ENCODE measurements at regions not wholly inside any gene's neighbourhood (a gene's known extent, or its start where the extent isn't known, plus 50 kb on each side); places are given as distances from the start of the nearest gene placed in this dataset.
"Not testable (repeated sequence)": the region's sequence is repeated elsewhere in the genome, so short reads cannot be mapped to it uniquely, and the experiment has no call there.

DNA sequence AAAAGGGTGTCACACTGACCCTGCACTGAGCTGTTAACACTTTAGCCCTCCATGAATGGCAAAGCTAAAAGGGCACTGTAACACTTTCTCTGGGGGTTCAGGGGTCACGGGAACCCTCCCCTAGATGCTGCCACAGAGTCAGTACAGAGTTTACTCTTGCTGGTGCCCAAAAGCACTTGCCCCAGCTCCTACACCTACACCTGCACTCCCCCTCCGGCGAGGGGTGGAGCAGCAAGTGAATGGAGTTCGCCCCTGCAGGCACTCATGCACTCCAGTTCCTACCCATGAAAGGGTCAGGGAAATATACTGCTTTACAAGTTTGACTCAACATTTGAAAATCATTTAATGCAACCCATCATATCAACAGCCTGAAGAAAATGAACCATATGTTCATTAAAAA is 355.7 kb upstream of the SPATA31A3 start:
- H3K36me3 ChIP-seq (ENCODE audit: control insufficient read depth, insufficient read depth, low read length); H3K4me2 ChIP-seq (ENCODE audit: insufficient read depth, low read length); H3K27me3 ChIP-seq (ENCODE audit: control insufficient read depth in 2 of 2, insufficient read depth in 2 of 2, low read length in 2 of 2); FAIRE-seq; BruUV-seq (replicated peaks); in situ Hi-C loops (cut with MboI); H3K9ac ChIP-seq (ENCODE audit: insufficient read depth in 1 of 2, low read depth in 2 of 2, low read length in 2 of 2); H3K4me3 ChIP-seq; H4K20me1 ChIP-seq (replicated peaks; ENCODE audit: control insufficient read depth, insufficient read depth, low read length); POLR2A ChIA-PET; DNase-seq (ENCODE audit: extremely low read depth in 1 of 4, low spot score in 3 of 4); H3K9me1 ChIP-seq (ENCODE audit: control insufficient read depth, insufficient read depth, low read length); H3K9me3 ChIP-seq (replicated peaks; ENCODE audit: control insufficient read depth, insufficient read depth, low read depth, low read length); ATAC-seq; intact Hi-C loops (cut with micrococcal nuclease); H3K4me1 ChIP-seq (replicated peaks in 1 of 2; ENCODE audit: control insufficient read depth in 2 of 2, insufficient read depth in 2 of 2, low read length in 2 of 2); H3K79me2 ChIP-seq (ENCODE audit: control insufficient read depth, insufficient read depth, low read length); H2AFZ ChIP-seq (ENCODE audit: low read depth, low read length); CTCF ChIA-PET (ENCODE audit: low intra/inter-chr PET ratio); H3K27ac ChIP-seq (ENCODE audit: extremely low read depth, low read depth, low read length): not testable (repeated sequence)
- WGBS (ENCODE audit: insufficient coverage, low coverage, missing lambda C conversion rate) = 80% methylated on average over 1 of the region's 4 CpGs

DNA sequence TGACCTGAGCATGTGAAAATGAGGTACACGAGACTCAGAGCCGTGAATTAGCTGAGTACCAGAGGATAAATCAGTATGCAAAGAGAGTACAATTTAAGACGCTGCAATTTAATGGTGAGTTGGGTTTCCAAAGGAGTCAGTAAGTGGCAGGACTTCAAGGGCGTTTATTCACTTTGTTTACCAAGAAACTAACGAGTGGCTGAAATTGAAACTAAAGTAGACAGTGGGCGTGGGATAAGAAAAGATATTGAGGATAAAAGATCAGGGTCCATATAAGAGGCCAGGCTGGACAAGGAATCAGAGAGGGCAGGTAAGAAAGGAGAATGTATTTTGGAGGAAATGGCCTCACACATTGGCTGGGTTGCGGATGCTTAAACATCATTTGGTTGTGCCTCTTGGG is 346.9 kb upstream of the SPATA31A3 start:
- WGBS (ENCODE audit: insufficient coverage, low coverage, missing lambda C conversion rate) = no CpG with 5 or more reads among the region's 7 CpGs
- not testable (repeated sequence) for FAIRE-seq; H4K20me1 ChIP-seq (replicated peaks; ENCODE audit: control insufficient read depth, insufficient read depth, low read length)

DNA sequence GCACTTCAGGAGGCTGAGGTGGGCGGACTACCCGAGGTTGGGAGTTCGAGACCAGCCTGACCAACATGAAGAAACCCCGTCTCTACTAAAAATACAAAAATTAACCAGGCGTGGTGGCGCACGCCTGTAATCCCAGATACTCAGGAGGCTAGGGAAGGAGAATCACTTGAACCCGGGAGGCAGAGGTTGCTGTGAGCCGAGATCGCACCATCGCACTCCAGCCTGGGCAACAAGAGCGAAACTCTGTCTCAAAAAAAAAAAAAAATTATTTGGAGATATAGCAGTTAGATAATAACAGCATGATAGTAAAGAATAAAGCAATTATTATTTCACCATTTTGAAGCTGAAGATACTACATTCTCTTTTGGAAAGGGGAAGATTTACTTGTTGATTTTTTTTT is 345.9 kb upstream of the SPATA31A3 start:
- H3K9me1 ChIP-seq (ENCODE audit: control insufficient read depth, insufficient read depth, low read length); H3K4me3 ChIP-seq; intact Hi-C loops (cut with micrococcal nuclease); H3K9ac ChIP-seq (ENCODE audit: insufficient read depth in 1 of 2, low read depth in 2 of 2, low read length in 2 of 2); H3K27ac ChIP-seq (ENCODE audit: extremely low read depth, low read depth, low read length); BruUV-seq (replicated peaks); POLR2A ChIA-PET; in situ Hi-C loops (cut with MboI); H3K79me2 ChIP-seq (ENCODE audit: control insufficient read depth, insufficient read depth, low read length); ATAC-seq; H4K20me1 ChIP-seq (replicated peaks; ENCODE audit: control insufficient read depth, insufficient read depth, low read length); H3K36me3 ChIP-seq (ENCODE audit: control insufficient read depth, insufficient read depth, low read length); H3K4me1 ChIP-seq (replicated peaks in 1 of 2; ENCODE audit: control insufficient read depth in 2 of 2, insufficient read depth in 2 of 2, low read length in 2 of 2); CTCF ChIA-PET (ENCODE audit: low intra/inter-chr PET ratio); DNase-seq (ENCODE audit: extremely low read depth in 1 of 4, low spot score in 3 of 4); H3K9me3 ChIP-seq (replicated peaks; ENCODE audit: control insufficient read depth, insufficient read depth, low read depth, low read length); H3K27me3 ChIP-seq (ENCODE audit: control insufficient read depth in 2 of 2, insufficient read depth in 2 of 2, low read length in 2 of 2); H2AFZ ChIP-seq (ENCODE audit: low read depth, low read length); FAIRE-seq; H3K4me2 ChIP-seq (ENCODE audit: insufficient read depth, low read length): not testable (repeated sequence)
- no CpG with 5 or more reads among the region's 12 CpGs for WGBS (ENCODE audit: insufficient coverage, low coverage, missing lambda C conversion rate)

More for the DNA sequence above, 346.9 kb upstream of the SPATA31A3 start:
- H3K4me1 ChIP-seq (replicated peaks in 1 of 2; ENCODE audit: control insufficient read depth in 2 of 2, insufficient read depth in 2 of 2, low read length in 2 of 2); H3K4me3 ChIP-seq; H3K79me2 ChIP-seq (ENCODE audit: control insufficient read depth, insufficient read depth, low read length); BruUV-seq (replicated peaks); DNase-seq (ENCODE audit: extremely low read depth in 1 of 4, low spot score in 3 of 4); H3K36me3 ChIP-seq (ENCODE audit: control insufficient read depth, insufficient read depth, low read length); H2AFZ ChIP-seq (ENCODE audit: low read depth, low read length); H3K4me2 ChIP-seq (ENCODE audit: insufficient read depth, low read length); H3K27ac ChIP-seq (ENCODE audit: extremely low read depth, low read depth, low read length); ATAC-seq; in situ Hi-C loops (cut with MboI); POLR2A ChIA-PET; H3K9me3 ChIP-seq (replicated peaks; ENCODE audit: control insufficient read depth, insufficient read depth, low read depth, low read length); intact Hi-C loops (cut with micrococcal nuclease); CTCF ChIA-PET (ENCODE audit: low intra/inter-chr PET ratio); H3K27me3 ChIP-seq (ENCODE audit: control insufficient read depth in 2 of 2, insufficient read depth in 2 of 2, low read length in 2 of 2); H3K9ac ChIP-seq (ENCODE audit: insufficient read depth in 1 of 2, low read depth in 2 of 2, low read length in 2 of 2); H3K9me1 ChIP-seq (ENCODE audit: control insufficient read depth, insufficient read depth, low read length): not testable (repeated sequence)

DNA sequence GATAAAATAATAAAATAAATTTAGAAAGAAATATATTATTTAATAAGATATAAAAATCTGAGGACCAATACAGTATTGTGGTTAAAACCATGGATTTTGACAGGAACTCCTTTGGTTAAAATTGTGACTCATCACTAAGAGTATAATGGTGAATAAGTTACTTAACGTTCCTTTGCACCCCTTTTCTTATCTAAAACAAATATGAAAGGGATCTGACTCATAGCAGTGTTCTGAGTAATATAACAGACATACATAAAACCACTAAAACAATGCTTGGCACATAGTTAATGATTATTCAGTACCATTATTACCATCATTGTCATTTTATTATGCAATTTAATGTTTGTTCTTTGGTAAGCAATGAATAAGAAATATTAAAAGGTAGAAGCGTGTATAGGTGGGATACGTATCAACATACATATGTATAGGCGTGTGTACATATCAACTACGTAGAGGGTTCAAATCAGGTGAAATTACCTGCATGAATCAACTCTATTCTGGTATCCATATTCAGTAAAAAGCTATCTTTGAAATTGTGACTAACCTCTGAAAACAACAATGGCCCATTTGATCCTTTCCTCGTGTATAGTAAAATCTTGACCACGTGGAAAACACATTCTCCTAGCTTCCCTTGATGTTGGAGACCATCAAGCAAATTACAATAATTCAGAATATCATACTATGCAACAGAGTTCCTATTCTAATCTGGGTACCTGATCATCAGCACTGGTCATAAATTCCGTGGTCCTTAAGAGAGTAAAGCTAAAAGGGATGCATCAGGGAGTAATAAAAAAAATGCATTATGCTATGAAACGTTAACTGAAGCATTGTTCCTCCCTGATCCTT is 342.6 kb upstream of the SPATA31A3 start:
- DNase-seq (ENCODE audit: extremely low read depth in 1 of 4, low spot score in 3 of 4); in situ Hi-C loops (cut with MboI); CTCF ChIA-PET (ENCODE audit: low intra/inter-chr PET ratio); FAIRE-seq; H3K4me1 ChIP-seq (replicated peaks in 1 of 2; ENCODE audit: control insufficient read depth in 2 of 2, insufficient read depth in 2 of 2, low read length in 2 of 2); POLR2A ChIA-PET; H3K27me3 ChIP-seq (ENCODE audit: control insufficient read depth in 2 of 2, insufficient read depth in 2 of 2, low read length in 2 of 2); BruUV-seq (replicated peaks); H3K9me1 ChIP-seq (ENCODE audit: control insufficient read depth, insufficient read depth, low read length); H3K79me2 ChIP-seq (ENCODE audit: control insufficient read depth, insufficient read depth, low read length); H3K27ac ChIP-seq (ENCODE audit: extremely low read depth, low read depth, low read length); intact Hi-C loops (cut with micrococcal nuclease); H3K4me2 ChIP-seq (ENCODE audit: insufficient read depth, low read length); H3K9ac ChIP-seq (ENCODE audit: insufficient read depth in 1 of 2, low read depth in 2 of 2, low read length in 2 of 2); H3K4me3 ChIP-seq; H4K20me1 ChIP-seq (replicated peaks; ENCODE audit: control insufficient read depth, insufficient read depth, low read length); H2AFZ ChIP-seq (ENCODE audit: low read depth, low read length); ATAC-seq; H3K9me3 ChIP-seq (replicated peaks; ENCODE audit: control insufficient read depth, insufficient read depth, low read depth, low read length); H3K36me3 ChIP-seq (ENCODE audit: control insufficient read depth, insufficient read depth, low read length): not testable (repeated sequence)
- WGBS (ENCODE audit: insufficient coverage, low coverage, missing lambda C conversion rate) = no CpG with 5 or more reads among the region's 9 CpGs
